Neutrophil (primary cell): ENCODE measurements at regions not wholly inside any gene's neighbourhood (a gene's known extent, or its start where the extent isn't known, plus 50 kb on each side); places are given as distances from the start of the nearest gene placed in this dataset.

Experiments
- H3K27ac ChIP-seq: fragments of 200-600 bp; sonication (generic); 2 replicates; pipeline ENCODE4 v1.5.1; 2016; ENCODE audit warnings: mild to moderate bottlenecking, moderate library complexity
- H3K27me3 ChIP-seq: fragments of 200-600 bp; sonication (generic); 2 replicates; pipeline ENCODE4 v1.6.0; 2016; ENCODE audit warnings: mild to moderate bottlenecking
- H3K36me3 ChIP-seq: fragments of 200-600 bp; sonication (generic); 2 replicates; pipeline ENCODE4 v1.5.1; 2017
- H3K4me1 ChIP-seq, 2 experiments: fragments of 200-600 bp in 1 of 2; sonication (generic) in 1 of 2; 1 replicate in 1 of 2; 2 replicates in 1 of 2; pipeline versions ENCODE4 v1.5.1 to v1.6.1; 2013 to 2016; ENCODE audit warnings: low read depth in 1 of 2, low read length in 1 of 2, mild to moderate bottlenecking in 1 of 2, moderate library complexity in 1 of 2; ENCODE audit not compliant: control insufficient read depth in 1 of 2, insufficient read depth in 1 of 2
- H3K4me3 ChIP-seq, 2 experiments: fragments of 200-600 bp in 1 of 2; sonication (generic) in 1 of 2; 1 replicate in 1 of 2; 2 replicates in 1 of 2; pipeline ENCODE4 v1.5.1; 2013 to 2016; ENCODE audit warnings: low read depth in 1 of 2, low read length in 1 of 2, mild to moderate bottlenecking in 1 of 2, moderate library complexity in 1 of 2
- H3K9me3 ChIP-seq: fragments of 200-600 bp; sonication (generic); 2 replicates; pipeline ENCODE4 v1.5.1; 2016
- CTCF ChIP-seq: fragments of 200-600 bp; sonication (generic); IDR thresholded peaks from 2 replicates; pipeline ENCODE4 v1.5.1; 2016; ENCODE audit warnings: antibody characterized with exemption

GRCh38 chr16:9522614-9523013 lies 431.2 kb downstream of the HAPSTR1 start:
- no peak overlapping the region for H3K27ac ChIP-seq
- H3K9me3 ChIP-seq: no peaks in the 10 kb centered on the region
- no peaks in the 10 kb centered on the region for H3K27me3 ChIP-seq
- TF ChIP-seq CTCF: no peak
- no peaks in the 10 kb centered on the region for H3K36me3 ChIP-seq
- no peak overlapping the region for H3K4me3 ChIP-seq
- no peaks in the 10 kb centered on the region for H3K4me1 ChIP-seq

- H3K9me3 ChIP-seq: no peaks in the 10 kb centered on the region
- no peak for TF ChIP-seq CTCF
- no peak overlapping the region for H3K4me3 ChIP-seq
- no peaks in the 10 kb centered on the region for H3K27me3 ChIP-seq
- no peaks in the 10 kb centered on the region for H3K4me1 ChIP-seq
- no peak overlapping the region for H3K27ac ChIP-seq
- no peaks in the 10 kb centered on the region for H3K36me3 ChIP-seq
Observed at GRCh38 chr16:9523994-9524393, 432.6 kb downstream of the HAPSTR1 start.

GRCh38 chr16:9525037-9525436 lies 433.6 kb downstream of the HAPSTR1 start:
- no peak for TF ChIP-seq CTCF
- Histone ChIP-seq H3K27me3 (no peaks in the 10 kb centered on the region), H3K4me1 (no peaks in the 10 kb centered on the region), H3K36me3 (no peaks in the 10 kb centered on the region), H3K27ac (no peak overlapping the region), H3K9me3 (no peaks in the 10 kb centered on the region), H3K4me3 (no peak overlapping the region)

GRCh38 chr16:9526791-9527190 lies 435.3 kb downstream of the HAPSTR1 start:
- no peaks in the 10 kb centered on the region for H3K4me1 ChIP-seq
- no peak for TF ChIP-seq CTCF
- H3K27me3 ChIP-seq: no peaks in the 10 kb centered on the region
- no peaks in the 10 kb centered on the region for H3K9me3 ChIP-seq
- H3K4me3 ChIP-seq: no peak overlapping the region
- H3K27ac ChIP-seq: no peak overlapping the region
- H3K36me3 ChIP-seq: no peaks in the 10 kb centered on the region

GRCh38 chr16:9527976-9528375 lies 436.5 kb downstream of the HAPSTR1 start:
- TF ChIP-seq CTCF: no peak
- no peak overlapping the region for H3K27ac ChIP-seq
- H3K9me3 ChIP-seq: no peaks in the 10 kb centered on the region
- no peaks in the 10 kb centered on the region for H3K27me3 ChIP-seq
- H3K36me3 ChIP-seq: no peaks in the 10 kb centered on the region
- no peak overlapping the region for H3K4me3 ChIP-seq
- H3K4me1 ChIP-seq: no peaks in the 10 kb centered on the region

GRCh38 chr16:9528511-9529079 lies 437.2 kb downstream of the HAPSTR1 start:
- no peaks in the 10 kb centered on the region for H3K9me3 ChIP-seq
- no peaks in the 10 kb centered on the region for H3K27me3 ChIP-seq
- H3K4me3 ChIP-seq: no peak overlapping the region
- no peaks in the 10 kb centered on the region for H3K4me1 ChIP-seq
- no peak overlapping the region for H3K27ac ChIP-seq
- H3K36me3 ChIP-seq: no peaks in the 10 kb centered on the region
- no peak for TF ChIP-seq CTCF
